DMS153 treated with DMSO at 0.1 percent for 48 hours (cell line): ENCODE measurements at regions not wholly inside any gene's neighbourhood (a gene's known extent, or its start where the extent isn't known, plus 50 kb on each side); places are given as distances from the start of the nearest gene placed in this dataset.
A peak's percentile ranks its signal among the peaks of the same experiment; 100 is the strongest.
"Not testable (repeated sequence)": the region's sequence is repeated elsewhere in the genome, so short reads cannot be mapped to it uniquely, and the experiment has no call there.

Experiments
- DNase-seq: peaks from one replicate; lab custom pipeline; 2025; ENCODE audit not compliant: unreplicated experiment; lab: John Stamatoyannopoulos, UW

DNA sequence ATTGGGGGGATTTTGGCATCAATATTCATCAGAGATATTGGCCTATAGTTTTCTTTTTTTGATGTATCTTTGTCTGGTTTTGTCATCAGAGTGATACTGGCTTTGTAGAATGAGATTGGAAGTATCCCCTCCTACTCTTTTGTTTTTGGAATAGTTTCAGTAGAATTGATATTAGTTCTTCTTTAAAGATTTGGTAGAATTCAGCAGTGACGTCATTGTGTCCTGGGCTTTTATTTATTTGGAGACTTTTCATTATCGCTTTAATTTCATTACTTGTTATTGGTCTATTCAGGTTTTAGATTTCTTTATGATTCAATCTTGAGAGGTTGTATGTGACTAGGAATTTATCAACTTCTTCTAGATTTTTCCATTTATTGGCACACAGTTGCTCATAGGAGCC, 825.5 kb upstream of the NXPH2 start:
- no peak for DNase-seq

DNA sequence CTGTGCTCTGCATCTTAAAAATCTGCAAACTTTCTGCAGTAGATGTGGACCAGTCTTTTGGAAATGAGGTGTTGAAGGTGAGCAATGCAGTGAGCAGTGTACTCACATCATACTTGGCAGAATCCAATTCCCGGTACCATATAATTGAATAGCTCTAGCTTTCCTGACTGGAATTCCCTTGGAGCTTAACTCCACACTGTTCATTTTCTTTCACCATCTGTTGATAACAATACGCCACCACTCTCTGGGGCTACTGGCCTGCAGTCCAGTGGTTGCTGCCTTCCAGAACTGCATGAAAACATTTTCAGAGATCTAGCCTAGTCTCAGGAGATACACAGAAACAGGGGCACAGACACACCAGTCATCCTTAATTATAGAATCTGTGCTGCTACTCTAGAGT, 820.0 kb upstream of the NXPH2 start:
- no peak for DNase-seq

DNA sequence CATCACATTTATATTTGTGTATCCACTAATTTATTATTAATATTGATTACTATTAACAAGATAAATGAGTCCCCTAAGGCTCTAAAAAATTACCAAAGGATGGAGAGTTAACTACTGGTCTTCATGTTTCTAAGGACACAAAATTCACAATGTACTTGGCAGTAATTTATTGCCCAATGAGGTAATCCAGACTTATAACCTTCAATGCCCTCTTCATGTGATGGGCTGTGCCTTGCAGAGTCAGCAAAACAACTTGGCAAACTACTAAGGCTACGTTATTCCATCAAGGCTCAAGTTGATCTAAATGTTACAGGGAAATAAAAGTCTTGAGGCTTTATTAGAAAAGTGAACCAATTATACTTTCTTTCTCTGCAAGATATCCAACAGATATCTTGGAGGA, 804.9 kb upstream of the NXPH2 start:
- no peak for DNase-seq

DNA sequence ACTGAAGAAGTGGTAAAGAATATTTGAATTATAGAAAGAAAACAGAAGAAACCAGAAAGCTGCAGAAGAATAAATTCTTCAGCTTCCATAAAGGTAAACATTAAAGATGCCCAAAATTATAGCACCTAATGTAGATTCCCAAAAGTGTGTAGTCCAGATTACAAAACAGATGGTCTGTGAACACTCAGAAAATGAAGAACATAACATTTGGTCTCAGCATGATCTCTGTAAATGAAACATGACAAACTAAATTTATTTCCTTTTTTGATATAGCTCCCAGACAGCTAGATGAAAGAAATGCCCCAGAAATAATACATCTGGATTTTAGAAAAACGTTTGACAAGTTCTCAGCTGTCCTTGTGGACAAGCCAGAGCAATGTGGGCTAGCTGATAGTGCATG, 794.2 kb upstream of the NXPH2 start:
- no peak for DNase-seq

DNA sequence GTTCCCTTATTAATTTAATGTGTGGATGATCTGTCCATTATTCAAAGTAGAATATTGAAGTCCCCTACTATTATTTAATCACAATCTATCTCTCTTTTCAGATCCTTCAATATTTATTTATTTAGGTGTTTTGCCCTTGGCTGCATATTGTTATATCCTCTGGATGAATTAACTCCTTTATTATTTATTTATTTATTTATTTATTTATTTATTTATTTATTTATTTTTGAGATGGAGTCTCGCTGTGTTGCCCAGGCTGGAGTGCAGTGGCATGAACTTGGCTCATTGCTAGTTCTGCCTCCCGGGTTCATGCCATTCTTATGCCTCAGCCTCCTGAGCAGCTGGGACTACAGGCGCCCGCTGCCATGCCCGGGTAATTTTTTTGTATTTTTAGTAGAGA, 776.6 kb upstream of the NXPH2 start:
- no peak for DNase-seq

DNA sequence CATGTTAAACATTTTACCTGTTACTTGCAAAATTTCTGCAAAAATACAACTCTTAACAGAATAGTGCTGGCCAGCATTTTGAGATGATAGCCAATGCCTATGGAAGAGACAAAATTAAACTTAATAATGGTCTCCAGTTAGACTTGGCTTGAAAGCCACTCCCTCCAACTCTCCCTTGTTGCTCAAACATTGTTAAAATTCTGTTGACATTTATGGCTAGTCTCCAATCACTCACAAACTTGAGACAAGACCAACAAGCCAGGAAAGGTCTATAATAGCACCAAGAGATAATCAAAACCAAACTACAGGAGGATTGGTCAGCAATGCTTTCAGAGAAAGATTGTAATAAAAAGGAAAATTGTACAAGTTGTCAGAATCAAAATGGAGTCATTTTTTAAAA, 770.7 kb upstream of the NXPH2 start:
- DNase-seq, result no peak

DNA sequence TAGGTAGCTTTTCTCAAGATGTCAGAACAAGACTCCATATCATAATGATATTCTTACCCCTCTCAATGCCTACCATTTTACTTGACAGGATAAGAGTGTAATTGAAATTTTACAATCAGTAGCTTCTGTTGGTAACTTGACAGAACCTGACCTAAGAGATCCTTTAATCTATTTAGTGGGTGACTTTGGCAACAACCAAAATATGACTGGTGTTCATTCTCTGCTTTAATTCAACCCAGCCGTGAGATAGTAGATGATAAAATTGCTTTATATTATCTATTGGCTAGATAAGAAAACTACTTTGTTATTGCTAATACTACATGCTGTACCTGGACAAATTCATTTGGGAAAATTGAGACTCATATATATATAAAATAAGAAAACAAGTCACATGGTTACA, 770.2 kb upstream of the NXPH2 start:
- no peak for DNase-seq

DNA sequence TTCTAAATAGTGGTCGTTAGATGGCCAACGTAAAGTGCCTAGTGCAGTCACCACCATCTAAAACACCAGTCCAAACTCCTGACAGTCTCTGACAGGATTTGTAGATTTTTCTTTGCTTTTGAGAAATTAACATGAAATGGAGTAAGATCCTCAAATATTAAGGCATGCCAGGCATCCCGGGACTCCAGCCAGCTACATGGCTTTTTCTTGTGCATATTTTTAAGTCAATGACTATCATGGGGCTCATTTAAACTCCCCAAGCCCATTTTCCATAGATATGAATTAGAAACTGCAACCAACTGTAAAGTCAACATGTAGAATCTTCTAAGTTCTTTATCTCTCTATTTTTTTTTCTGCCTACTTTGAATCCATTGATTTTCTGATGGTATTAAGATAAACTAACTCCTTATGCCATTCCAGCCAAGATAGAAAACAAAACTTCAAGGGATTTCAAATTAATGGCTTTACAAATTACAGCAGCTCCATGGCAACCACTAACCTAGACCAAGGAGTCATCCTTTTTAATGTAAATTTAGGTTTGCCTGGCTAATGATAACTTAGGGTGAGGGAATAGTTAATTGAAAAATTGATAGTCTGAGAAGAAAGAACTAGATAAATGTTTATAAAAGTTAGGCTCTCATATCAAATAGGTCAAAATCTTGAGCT, 764.1 kb upstream of the NXPH2 start:
- no peak for DNase-seq

DNA sequence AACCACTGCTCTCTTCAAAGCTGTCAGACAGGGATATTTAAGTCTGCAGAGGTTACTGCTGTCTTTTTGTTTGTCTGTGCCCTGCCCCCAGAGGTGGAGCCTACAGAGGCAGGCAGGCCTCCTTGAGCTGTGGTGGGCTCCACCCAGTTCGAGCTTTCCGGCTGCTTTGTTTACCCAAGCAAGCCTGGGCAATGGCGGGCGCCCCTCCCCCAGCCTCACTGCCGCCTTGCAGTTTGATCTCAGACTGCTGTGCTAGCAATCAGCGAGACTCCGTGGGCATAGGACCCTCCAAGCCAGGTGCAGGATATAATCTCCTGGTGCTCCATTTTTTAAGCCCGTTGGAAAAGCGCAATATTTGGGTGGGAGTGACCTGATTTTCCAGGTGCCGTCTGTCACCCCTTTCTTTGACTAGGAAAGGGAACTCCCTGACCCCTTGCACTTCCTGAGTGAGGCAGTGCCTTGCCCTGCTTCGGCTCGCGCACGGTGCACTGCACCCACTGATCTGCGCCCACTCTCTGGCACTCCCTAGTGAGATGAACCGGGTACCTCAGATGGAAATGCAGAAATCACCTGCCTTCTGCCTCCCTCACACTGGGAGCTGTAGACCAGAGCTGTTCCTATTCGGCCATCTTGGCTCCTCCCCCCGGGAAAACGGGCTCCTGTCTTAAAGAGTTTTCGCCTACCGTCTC, 758.3 kb upstream of the NXPH2 start:
- DNase-seq, result not testable (repeated sequence)

DNA sequence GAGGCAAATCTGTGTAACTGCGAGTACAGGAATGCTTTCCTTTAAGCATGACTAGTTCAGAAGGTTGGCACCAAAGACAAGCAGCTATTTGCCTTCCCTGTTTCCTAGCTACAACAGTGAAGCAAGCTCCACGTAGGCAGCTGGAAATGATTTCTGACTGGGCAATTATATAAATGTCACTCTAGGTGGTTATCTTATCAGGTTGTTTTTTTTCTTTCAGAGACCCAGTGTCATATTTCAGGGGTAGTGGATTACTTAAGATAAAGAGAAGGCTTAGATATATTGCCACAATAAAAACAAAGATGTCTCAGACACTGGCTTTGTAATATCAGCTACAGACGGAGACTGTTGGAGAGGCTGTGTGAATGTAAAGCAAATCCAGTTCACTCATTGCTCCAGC, 748.9 kb upstream of the NXPH2 start:
- peak; percentile 38 for DNase-seq

DNA sequence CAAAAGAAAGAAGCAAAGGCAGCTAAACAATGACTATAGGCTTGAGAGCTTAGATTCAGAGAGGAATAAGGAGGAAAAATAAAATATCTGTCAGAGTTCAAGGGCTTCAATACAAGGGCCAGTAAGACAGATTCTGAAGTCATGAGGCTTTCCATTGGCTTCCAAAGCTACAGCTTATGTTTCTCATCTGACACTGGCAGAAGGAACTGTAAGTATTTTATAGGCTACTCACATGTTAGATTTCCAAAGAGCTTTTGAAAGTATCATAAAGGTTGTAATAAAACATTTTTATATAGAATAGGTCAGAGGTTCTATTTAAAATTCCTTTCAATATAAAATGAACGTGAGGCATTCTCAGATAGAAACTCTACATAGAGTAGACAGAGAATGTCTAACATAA, 746.6 kb upstream of the NXPH2 start:
- DNase-seq, result no peak

DNA sequence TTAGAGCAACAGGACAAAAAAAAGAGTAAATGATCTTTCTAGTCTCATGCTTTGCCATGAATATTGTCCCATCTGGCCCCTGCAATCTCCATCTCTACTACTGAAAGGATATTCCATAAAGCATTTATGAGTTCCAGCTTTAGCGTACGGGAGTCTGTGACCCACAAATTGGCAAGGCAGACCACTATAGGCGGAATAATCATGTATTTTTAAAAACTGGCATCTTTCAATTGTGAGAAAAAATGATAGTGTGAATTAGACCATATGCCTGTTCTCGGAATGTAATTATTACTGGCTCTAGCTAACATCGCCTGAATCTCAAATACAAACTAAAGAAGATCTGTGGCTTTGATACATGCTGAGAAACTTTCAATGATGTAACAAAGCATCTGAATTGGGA, 738.1 kb upstream of the NXPH2 start:
- no peak for DNase-seq

DNA sequence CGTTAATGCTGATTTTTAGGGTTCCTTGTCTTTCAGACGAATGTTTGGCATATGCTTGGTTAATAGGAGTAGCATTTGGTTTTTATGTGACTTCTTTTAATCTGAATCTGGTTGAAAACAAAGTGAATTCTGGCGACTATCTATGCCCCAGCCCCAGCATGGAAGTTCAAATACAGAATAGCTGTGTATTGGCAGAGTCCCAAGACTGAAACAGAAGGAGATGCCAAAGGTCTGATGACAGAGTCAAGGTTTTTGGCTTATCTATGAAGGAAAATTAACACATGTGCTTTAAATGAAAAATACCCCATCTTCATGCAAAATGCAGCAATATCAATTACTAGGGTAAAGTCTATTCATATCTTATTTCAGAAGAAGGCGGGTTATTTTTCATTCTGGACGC, 734.8 kb upstream of the NXPH2 start:
- no peak for DNase-seq

DNA sequence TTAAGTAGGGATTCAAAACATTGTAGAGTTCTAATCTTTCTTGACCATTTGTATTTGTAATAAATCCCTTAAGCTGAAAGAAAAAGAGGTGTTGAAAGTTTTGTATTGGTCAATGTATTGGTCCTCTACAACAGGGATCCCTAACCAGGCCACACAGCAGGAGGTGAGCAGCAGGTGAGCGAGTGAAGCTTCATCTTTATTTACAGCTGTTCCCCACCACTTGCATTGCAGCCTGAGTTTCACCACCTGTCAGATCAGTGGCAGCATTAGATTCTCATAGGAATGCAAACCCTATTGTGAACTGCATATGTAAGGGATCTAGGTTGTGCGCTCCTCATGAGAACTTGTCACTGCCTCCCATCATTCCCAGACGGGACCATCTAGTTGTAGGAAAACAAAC, 715.7 kb upstream of the NXPH2 start:
- no peak for DNase-seq

DNA sequence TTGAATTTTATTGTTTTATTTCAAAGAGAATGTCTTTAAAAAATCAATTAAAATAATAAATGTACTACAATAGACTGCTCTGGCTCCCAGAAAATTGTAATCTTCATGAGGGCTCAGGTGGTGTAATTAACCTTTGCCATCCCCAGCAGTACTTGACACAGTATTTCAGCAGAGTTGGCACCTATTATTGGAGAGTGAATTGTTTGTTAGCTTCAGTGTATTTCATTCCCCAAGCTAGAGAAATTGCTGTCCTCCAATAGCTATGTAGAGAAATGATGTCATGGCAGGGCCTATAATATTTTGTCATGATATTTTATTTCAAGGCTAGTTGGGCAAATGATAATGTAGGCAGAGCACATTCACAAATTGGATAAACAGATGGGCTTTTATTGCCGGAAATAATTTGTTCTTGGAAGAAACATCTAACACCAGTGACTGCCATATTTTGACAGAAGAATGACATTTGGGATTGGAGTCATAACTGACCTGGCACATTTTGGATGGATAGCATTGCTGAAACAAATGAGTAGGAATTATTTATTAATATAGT, 712.0 kb upstream of the NXPH2 start:
- DNase-seq, result no peak

DNA sequence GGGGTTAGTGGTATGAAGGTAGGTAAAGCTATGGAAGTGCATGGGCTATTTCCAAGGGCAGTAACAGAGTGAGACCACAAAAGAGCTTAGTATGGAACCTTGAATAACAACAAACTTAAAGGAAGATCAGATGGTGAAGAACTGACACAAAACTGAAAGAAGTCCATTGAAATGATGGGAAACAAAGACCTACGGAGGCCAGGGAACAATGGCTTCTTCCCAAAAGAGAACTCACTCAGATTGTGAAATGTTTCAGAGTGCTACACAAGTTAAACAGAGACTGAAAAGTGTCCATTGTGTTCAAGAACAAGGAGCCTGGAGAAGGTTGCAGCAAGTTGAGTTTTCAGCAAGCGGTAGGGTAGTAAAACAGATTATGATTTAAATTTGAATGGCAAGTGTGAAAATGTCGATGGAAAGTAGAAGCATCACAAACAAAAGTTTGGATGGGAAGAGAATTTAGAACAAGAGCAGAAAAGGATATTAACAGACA, 700.0 kb upstream of the NXPH2 start:
- DNase-seq, result no peak

DNA sequence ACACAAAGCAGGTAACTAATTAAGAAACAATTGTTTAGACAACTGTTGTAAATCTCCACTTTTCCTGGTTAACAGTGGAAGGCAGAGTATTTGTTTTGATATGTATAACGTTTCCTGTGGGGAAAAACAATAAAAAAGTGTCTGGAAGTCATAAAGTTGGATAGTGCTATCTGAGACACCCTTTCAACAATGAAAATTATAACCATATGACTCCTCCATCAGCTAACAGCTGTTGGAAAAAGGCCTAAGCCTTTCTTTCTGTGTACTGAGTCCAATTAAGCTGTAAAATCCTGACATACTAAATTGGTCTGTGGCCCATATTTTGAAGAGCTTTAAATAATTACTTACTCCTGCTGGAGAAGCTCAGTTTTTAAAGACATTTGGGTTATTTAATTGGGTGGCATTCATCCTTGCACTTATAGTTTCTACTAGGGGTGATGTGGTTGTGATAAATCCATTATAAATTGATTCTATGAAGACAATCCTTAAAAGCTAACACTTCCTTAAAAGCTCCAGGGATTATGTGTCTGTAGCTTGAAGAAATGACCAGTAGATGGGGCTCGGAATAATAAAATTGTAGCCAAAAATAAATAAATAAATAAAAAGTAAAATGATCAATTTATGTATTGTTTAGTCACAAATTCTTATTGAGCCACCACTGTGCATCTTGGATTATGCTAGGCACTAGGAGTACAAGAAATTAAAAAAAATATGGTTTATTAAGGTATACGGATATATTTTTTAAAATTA, 698.1 kb upstream of the NXPH2 start:
- peak; percentile 34 for DNase-seq

DNA sequence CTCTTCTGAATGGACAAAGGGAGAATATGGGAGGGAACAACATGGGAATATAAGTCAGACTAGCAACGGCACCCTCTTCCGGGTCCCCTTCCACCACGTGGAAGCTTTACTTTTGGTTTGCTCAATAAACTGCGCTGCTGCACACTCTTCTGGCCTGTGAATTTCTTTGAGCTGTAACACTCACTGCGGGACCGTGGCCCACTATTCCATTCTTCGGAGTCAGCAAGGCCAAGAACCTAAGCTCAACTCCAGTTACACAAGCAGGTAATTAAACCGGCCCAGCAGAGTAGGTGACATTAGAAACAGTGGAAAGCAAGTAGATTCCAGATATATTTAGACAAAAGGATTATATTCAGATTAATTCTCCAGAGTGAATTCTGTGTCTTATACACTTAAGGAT, 697.4 kb upstream of the NXPH2 start:
- no peak for DNase-seq

DNA sequence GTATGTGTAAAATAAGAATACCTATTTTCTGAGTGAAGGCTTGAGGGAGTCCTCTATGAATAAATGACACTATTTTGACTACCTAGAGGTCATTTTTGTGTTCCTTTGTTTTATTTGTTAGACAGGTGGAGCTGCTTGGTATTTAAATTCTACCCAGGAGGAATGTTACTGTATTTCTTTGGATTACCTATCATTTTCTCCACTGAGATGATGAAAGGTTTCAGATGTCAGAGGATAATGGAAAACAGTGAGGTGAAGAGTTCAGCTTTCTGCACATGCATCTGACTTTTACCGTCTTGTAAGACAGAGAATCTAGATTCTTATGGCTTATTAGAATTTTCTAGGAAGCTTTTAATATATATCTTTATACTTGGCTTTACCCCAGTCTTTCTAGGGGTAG, 689.8 kb upstream of the NXPH2 start:
- no peak for DNase-seq

DNA sequence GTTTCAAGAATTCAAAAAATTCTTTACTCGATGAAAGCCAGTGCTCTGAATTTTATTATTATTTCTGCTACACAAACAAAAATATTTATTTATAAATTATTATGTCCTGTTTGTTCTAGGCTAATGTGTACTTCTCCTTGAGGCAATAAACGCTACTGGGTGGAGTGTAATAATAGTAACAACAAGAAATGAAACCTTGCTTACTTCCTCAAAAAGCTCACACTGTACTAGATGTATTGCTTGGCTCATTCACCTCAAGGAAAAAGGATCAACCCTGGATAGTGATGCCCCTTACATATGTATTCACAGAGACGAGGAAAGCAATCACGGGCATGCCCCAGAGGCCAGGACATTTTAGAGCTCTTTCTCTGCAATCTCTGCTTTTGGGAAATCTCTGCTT, 685.6 kb upstream of the NXPH2 start:
- DNase-seq, result no peak

DNA sequence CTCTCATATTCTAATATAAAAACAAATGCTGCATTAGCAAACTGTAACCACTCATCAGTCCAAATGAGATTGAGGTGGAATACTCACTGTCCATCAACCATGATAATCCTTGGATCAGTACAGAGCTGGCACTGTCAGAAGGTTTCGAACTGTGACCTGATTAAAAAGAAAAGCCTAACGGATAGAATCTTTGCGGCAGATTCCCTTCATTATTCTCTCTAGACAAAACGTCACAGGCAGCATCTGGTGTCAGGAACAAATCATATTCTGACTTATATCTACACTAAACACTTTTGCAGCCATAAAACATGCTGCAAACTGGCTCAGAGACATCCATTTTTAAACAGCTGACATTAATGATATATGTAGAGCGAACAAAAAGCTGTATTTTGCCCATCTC, 677.7 kb upstream of the NXPH2 start:
- no peak for DNase-seq

DNA sequence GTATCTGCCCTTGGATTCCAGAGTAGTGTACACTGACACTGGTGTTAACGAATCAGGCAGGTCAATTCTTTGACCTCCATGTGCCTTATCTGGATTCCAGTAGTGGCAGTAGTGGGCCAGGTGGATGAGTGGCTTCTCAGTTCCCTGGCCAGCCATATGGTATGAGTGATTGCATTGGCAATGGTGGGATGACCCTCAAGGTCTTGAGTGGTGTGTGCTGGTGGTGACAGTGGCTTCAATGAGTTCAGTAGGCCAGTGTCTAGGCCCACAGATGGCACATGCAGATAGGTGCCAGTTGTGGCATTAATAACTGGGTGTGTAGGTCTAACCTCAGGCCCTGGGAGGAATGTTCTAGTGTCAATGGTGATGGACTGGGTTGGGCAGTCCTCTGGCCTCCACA, 674.1 kb upstream of the NXPH2 start:
- no peak for DNase-seq
